Liver (tissue), 3 donors: ENCODE measurements at regions not wholly inside any gene's neighbourhood (a gene's known extent, or its start where the extent isn't known, plus 50 kb on each side); places are given as distances from the start of the nearest gene placed in this dataset.

ENCODE experiments used
- EGR1 ChIP-seq, 2 donors: IDR thresholded peaks; 2 replicates each; pipeline ENCODE4 v1.6.1; 2016 to 2018; ENCODE audit warnings: antibody characterized with exemption in 2 of 2, low read depth in 2 of 2
- HNF4A ChIP-seq, 2 donors: conservative IDR thresholded peaks; 2 replicates each; pipeline ENCODE4 v1.6.1; 2016; ENCODE audit warnings: antibody characterized with exemption in 2 of 2, mild to moderate bottlenecking in 2 of 2
- HNF4G ChIP-seq: IDR thresholded peaks from 2 replicates; pipeline ENCODE4 v1.6.1; 2016; ENCODE audit warnings: antibody characterized with exemption
- JUND ChIP-seq, 2 donors: IDR thresholded peaks; 2 replicates each; pipeline ENCODE4 v1.6.1; 2016; ENCODE audit warnings: antibody characterized with exemption in 2 of 2
- RAD21 ChIP-seq, 2 donors: IDR thresholded peaks; 2 replicates each; pipeline ENCODE4 v1.6.1; 2016; ENCODE audit warnings: antibody characterized with exemption in 2 of 2, mild to moderate bottlenecking in 2 of 2
- SP1 ChIP-seq: IDR thresholded peaks from 2 replicates; pipeline ENCODE4 v1.6.1; 2018; ENCODE audit warnings: antibody characterized with exemption, mild to moderate bottlenecking
- TAF1 ChIP-seq: conservative IDR thresholded peaks from 2 replicates; pipeline ENCODE4 v1.6.1; 2016; ENCODE audit warnings: antibody characterized with exemption, mild to moderate bottlenecking
- YY1 ChIP-seq: IDR thresholded peaks from 2 replicates; pipeline ENCODE4 v1.6.1; 2016; ENCODE audit warnings: antibody characterized with exemption, mild to moderate bottlenecking
- TF ChIP-seq, protein P1 (sequence below): fragments of 150-350 bp; IDR thresholded peaks from 2 replicates; pipeline ENCODE4 v1.5.1; 2017; ENCODE audit warnings: improper control_type of control experiment, low read depth, low read length; ENCODE audit not compliant: missing input control
- TF ChIP-seq, protein P2 (sequence below): IDR thresholded peaks from 2 replicates; pipeline ENCODE4 v1.6.1; 2016; ENCODE audit warnings: antibody characterized with exemption, mild to moderate bottlenecking
- TF ChIP-seq, protein P3 (sequence below): IDR thresholded peaks from 2 replicates; pipeline ENCODE4 v1.6.1; 2016; ENCODE audit warnings: antibody characterized with exemption
- TF ChIP-seq, protein P4 (sequence below): IDR thresholded peaks from 2 replicates; pipeline ENCODE4 v1.6.1; 2016; ENCODE audit warnings: antibody characterized with exemption
- donor health status: healthy.
- donor health status: healthy.

DNA sequence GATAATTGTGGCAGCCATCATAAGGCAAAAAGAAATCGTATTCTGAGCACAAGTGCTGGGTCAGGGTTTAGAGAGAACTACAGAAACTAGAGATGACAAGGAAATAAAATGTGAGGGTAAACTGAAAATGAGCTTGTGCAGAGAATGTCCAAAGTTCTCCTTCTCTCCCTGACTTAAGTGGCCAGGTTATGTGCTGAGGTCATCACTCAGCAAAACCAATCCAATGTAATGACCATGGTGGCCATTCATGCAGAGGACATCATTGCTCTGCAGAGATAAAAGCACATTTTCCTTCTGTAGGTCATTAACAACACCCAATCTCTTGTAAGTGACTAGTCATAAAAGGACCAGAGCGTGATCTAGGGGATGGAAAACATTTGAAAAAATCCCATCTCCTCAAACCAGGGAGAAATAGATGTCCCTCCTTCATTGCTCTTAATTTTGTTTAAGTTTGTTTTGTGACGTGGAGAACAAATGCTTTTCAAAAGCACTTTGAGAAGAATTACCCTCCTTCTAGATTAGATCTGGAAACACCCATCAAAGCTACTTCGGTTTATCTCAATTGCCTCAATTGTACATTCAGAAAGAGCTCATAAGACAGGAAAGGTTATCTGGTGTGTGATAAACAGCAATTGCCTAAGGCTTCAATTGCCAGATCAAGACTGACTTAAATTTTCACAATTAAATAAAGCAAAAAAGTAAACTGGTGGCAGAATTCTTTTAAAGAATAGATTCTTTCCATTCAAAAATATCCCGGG is 173.4 kb downstream of the SERPINI1 start:
- TF ChIP-seq, protein P1, sequence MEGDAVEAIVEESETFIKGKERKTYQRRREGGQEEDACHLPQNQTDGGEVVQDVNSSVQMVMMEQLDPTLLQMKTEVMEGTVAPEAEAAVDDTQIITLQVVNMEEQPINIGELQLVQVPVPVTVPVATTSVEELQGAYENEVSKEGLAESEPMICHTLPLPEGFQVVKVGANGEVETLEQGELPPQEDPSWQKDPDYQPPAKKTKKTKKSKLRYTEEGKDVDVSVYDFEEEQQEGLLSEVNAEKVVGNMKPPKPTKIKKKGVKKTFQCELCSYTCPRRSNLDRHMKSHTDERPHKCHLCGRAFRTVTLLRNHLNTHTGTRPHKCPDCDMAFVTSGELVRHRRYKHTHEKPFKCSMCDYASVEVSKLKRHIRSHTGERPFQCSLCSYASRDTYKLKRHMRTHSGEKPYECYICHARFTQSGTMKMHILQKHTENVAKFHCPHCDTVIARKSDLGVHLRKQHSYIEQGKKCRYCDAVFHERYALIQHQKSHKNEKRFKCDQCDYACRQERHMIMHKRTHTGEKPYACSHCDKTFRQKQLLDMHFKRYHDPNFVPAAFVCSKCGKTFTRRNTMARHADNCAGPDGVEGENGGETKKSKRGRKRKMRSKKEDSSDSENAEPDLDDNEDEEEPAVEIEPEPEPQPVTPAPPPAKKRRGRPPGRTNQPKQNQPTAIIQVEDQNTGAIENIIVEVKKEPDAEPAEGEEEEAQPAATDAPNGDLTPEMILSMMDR: no peak
- TF ChIP-seq, protein P2, sequence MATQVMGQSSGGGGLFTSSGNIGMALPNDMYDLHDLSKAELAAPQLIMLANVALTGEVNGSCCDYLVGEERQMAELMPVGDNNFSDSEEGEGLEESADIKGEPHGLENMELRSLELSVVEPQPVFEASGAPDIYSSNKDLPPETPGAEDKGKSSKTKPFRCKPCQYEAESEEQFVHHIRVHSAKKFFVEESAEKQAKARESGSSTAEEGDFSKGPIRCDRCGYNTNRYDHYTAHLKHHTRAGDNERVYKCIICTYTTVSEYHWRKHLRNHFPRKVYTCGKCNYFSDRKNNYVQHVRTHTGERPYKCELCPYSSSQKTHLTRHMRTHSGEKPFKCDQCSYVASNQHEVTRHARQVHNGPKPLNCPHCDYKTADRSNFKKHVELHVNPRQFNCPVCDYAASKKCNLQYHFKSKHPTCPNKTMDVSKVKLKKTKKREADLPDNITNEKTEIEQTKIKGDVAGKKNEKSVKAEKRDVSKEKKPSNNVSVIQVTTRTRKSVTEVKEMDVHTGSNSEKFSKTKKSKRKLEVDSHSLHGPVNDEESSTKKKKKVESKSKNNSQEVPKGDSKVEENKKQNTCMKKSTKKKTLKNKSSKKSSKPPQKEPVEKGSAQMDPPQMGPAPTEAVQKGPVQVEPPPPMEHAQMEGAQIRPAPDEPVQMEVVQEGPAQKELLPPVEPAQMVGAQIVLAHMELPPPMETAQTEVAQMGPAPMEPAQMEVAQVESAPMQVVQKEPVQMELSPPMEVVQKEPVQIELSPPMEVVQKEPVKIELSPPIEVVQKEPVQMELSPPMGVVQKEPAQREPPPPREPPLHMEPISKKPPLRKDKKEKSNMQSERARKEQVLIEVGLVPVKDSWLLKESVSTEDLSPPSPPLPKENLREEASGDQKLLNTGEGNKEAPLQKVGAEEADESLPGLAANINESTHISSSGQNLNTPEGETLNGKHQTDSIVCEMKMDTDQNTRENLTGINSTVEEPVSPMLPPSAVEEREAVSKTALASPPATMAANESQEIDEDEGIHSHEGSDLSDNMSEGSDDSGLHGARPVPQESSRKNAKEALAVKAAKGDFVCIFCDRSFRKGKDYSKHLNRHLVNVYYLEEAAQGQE: no peak
- TF ChIP-seq, protein P3, sequence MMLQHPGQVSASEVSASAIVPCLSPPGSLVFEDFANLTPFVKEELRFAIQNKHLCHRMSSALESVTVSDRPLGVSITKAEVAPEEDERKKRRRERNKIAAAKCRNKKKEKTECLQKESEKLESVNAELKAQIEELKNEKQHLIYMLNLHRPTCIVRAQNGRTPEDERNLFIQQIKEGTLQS: no peak
- TF ChIP-seq YY1 (no peak), HNF4G (no peak), HNF4A (conservative IDR thresholded peaks at IDR 0.05) (no peak), EGR1 (IDR thresholded peaks at IDR 0.05; ENCODE audit: low read depth in 2 of 2) (no peak), SP1 (no peak), TAF1 (no peak), JUND (IDR thresholded peaks at IDR 0.05) (no peak), RAD21 (IDR thresholded peaks at IDR 0.05) (no peak)
- TF ChIP-seq, protein P4, sequence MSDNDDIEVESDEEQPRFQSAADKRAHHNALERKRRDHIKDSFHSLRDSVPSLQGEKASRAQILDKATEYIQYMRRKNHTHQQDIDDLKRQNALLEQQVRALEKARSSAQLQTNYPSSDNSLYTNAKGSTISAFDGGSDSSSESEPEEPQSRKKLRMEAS: no peak
